NCI-H2196 treated with DMSO at 0.1 percent for 48 hours (cell line): ENCODE measurements at regions not wholly inside any gene's neighbourhood (a gene's known extent, or its start where the extent isn't known, plus 50 kb on each side); places are given as distances from the start of the nearest gene placed in this dataset.
"Not testable (repeated sequence)": the region's sequence is repeated elsewhere in the genome, so short reads cannot be mapped to it uniquely, and the experiment has no call there.

Experiments used
- DNase-seq: peaks from one replicate; lab custom pipeline; 2025; ENCODE audit not compliant: unreplicated experiment; lab: John Stamatoyannopoulos, UW

DNA sequence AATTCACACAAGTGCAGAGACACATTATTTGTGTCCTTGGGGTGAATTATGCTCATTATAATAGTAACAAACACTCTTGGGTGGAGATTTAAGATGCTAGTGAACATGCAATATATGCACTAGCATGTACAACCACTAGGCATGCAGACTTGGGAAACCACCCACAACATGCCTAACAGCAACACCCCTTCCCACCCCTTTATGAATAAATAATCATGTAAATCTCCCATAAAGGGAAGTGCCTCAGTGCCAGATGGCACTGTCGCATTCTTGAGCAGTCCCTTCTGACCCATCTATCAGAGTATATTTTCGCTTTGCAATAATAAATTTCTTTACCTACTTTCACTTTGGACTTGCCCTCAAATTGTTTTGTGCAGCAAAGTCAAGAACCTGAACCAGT, 1362.2 kb downstream of the OLFM4 start:
- DNase-seq = no peak

DNA sequence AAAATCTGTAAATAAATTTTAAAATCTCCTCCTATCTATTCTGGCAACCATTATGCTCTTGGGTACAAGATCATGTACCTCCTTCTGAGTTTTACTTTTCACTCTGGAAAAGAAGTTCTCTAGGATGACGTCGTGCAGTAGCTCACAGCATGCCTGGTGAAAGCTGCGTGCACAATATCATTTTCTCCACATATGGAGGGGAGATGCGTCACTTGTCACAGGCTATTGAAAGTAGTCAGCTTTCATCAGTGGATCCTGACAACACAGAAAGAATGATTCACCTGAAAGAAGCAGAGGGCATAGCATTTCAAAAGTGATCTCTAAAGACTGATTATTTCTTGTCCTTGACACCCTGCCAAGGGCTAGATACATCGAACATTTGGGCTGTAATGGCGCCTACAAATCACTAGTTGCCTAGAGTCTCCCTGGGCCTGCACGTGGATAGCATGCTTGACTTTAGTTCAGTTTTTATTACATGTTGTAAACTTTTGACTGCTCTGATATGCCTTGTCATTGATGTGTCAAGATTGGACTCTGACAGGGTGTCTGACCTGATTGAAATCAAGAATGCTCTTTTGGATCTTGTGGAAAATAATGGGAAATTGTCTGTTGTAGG, 1365.6 kb downstream of the OLFM4 start:
- no peak for DNase-seq

DNA sequence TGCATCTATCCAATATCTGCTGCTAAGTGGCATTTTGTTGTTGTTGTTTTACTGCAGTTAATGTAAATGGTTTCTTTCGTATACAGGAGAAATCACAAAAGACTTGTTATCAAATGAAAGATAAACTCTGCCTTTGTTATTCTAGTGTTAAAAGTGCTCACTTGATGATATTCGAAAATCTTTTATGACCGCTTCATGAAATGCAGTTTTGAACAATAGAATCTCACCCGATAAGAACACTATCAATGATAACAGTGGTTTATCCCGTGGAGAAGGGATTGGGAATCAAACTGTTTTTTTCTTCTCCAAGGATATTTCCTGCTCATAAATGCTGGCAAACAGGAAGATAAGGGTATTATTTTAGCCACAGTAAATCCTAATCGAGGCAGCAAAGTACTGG, 1366.3 kb downstream of the OLFM4 start:
- DNase-seq = no peak

DNA sequence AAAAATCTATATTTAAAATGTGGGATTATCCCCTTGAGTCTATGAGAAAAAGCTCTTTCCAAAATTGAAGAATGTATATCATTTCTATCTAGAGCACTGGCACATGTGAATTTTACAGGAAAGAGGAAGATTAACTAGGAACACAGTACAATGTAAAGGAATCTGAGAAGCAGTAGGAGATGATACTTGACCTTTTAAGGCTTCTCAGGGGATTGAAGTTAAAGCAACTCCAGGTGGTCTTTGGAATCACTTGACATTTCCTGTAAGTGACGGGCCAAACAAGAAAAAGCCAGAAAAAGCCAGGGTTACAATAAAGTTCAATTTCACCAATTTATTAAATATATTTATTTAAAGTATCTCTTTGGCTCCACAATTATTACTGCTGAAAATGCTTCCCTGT, 1373.9 kb downstream of the OLFM4 start:
- DNase-seq = no peak

DNA sequence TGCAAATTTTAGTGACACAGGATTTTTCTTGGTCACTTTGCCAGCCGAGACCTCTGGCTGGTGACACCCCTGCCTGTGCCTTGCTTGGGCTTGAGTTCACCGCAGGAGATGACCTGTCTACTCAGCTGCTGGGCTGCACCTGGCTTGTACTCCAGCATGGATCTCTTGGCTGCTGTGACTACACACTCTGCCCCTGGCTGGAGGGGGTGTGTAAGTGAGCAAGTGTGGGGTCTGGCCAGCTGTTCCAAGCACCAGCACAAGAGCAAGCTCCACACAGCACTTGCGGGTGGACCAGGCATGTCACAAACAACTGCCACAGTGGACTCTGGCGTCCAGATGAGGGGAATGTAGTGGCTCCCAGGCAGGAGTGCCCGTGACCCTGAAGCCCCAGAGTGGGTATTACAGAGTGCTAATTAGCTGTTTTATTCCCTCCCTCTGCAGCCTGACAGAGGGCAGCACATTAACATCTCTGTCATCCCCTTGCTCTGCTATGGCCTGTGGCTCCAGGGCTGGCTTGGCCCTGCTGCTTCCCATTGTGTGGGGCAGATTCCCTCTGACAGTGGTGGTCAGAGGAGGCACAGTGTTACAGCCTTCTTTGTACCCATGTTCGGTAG, 1387.2 kb downstream of the OLFM4 start:
- no peak for DNase-seq

DNA sequence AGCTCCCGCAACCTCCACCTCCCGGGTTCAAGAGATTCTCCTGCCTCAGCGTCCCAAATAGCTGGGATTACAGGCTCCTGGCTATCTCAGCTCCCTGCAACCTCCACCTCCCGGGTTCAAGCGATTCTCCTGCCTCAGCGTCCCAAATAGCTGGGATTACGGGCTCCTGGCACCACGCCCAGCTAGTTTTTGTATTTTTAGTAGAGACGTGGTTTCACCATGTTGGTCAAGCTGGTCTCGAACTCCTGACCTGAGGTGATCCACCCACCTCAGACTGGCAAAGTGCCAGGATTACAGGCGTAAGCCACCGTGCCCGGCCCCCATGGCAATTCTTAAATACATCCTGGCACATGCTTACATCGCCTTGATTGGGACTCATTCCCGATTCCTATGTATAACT, 1394.3 kb downstream of the OLFM4 start:
- DNase-seq = not testable (repeated sequence)

DNA sequence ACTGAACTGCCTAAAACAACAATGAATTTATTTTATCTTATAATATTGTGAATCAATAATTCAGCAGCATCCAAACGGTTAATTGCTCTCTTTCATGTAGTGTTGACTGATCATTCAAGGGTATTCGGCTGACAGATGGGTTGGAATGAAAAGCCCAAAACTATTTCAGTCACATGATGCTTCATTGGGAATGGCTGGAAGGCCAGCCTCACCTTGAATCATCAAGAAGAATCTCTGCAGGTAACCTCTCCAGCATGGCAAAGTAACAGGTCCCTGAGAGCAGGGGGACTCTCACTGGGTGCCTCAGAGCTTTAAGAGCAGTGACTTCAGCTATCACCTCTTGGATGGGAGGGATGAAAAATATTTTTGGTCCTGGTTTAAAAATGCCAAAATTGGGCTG, 1395.7 kb downstream of the OLFM4 start:
- DNase-seq = no peak

GRCh38 chr13:54433493-54434206, 1405.0 kb downstream of the OLFM4 start:
- DNase-seq = no peak

DNA sequence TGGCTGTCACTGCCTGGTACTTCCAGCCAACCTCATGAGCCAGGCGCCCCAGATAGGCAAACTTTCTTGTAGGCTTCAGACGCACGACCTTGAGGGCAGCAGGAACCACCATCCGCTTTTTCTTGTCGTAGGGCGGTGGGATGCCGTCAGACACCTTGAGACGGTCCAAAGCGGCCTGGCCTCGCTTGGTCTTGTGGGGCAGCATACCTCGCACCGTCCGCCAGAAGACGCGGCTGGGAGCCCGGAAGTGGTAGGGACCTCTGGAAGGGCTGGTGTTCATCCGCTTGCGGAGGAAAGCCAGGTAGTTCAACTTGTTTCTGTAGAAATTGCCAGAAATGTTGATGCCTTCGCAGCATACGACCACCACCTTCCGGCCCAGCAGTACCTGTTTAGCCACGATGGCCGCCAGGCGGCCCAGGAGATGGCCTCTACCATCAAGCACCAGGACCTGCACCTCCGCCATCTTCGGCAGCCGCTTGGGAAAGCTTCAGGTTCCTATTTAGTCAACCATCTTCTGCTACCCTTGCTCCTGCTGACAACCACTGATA, 1412.3 kb downstream of the OLFM4 start:
- DNase-seq = not testable (repeated sequence)

GRCh38 chr13:54445453-54445852, 1416.8 kb downstream of the OLFM4 start:
- DNase-seq = no peak

GRCh38 chr13:54445865-54446264, 1417.3 kb downstream of the OLFM4 start:
- no peak for DNase-seq

- no peak for DNase-seq
Measured at GRCh38 chr13:54449922-54450321, 1421.3 kb downstream of the OLFM4 start.

DNA sequence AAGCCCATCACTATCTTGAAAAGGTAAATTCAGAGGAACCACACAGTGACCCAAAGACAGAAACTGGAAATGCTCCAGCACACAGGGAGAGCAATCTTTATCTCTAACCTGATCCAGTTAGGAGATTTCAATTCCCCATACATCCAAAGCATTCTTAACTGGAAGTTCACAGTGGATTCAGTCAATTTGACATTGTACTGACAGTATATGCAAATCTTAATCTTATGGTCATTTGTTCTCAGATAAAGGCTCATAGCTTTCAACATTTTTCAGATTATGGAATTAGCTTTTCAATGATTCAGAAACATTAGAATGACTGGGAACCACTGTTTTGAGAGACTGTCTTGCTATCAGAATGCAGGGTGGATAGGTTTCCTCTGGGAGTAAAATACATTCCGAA, 1455.6 kb downstream of the OLFM4 start:
- DNase-seq = no peak

DNA sequence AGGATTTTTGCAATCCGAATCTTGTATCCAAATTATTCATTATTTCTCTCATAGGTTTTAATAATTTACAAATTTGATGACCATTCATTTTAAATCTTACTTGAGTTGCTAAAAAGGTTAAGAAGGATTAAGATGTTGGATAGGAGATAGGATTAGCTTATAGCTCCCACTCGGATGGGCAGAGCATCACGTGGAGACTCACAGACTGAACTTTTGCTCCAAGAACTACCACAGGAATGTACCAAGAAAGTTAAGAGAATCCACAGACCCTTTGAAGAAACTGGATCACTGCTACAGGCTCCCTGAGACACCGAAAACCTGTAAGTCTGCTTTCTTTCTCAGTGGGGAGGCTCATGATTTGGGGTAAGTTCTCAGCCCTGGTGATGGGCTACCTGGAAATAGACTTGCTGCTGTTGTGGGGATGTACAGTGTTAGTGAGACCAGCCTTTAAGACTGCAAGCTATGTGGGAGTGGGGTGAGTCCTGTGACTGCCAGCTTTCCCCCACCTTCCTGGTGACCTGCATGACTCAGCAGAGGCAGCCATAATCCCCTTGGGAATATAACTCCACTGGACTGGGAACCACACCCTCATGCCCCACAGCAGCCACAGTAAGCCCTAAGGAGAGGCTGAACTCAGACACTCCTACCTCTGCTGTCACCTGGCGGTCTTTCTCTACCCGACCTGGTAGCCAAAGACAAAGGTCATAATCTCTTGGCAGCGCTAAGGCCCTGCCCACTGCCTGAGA, 1458.0 kb downstream of the OLFM4 start:
- DNase-seq = no peak

DNA sequence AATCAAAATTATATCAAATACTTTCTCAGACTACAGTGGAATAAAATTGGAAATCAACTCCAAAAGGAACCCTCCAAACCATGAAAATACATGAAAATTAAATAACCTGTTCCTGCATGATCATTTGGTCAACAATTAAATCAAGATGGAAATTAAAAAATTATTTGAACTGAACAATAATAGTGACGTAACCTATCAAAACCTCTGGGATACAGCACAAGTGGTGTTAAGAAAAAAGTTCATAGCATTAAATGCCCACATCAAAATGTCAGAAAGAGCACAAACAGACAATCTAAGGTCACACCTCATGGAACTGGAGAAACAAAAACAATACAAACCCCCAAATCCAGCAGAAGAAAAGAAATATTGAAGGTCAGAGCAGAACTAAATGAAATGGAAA, 1460.7 kb downstream of the OLFM4 start:
- no peak for DNase-seq

DNA sequence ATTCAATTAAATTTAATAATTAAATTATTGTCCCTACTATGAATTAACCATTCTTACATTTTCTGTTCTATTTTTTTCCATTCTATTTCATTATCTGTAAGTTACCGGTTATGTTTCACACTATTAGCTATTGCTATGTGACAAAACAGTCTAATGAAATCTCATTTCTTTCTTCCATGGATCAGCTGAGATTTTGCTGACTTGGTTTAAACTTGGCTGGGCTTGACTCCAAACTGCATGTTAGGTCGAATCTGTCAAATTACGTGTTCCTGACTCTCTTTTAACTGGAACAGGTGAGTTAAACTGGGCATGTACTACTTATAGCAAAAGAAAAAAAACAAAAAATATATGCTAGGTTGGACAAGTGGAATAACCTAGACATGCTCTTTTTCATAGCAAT, 1464.4 kb downstream of the OLFM4 start:
- DNase-seq = no peak

GRCh38 chr13:54511366-54511765, 1482.8 kb downstream of the OLFM4 start:
- no peak for DNase-seq

GRCh38 chr13:54513254-54513653, 1484.6 kb downstream of the OLFM4 start:
- DNase-seq = no peak

GRCh38 chr13:54536112-54536511, 1507.5 kb downstream of the OLFM4 start:
- no peak for DNase-seq

DNA sequence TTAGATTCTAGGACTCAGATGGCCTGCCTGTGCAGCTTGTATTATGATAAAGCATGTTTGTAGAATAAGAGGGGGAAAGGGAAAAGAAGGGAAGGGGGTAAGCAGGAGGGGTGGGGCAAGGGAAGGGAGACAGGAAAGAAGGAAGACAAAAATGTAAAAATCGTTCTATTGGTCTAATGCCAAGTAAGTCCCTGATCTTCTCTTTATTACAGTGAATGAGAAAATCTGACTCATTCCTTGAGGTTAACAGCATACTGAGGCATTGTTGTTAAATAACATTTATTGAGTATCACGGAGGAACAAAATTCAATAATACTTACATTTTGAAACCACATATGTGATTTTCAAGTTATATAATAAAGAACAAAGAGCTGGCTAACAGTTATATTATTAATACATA, 1534.7 kb downstream of the OLFM4 start:
- DNase-seq = no peak

- DNase-seq = not testable (repeated sequence)
Measured at GRCh38 chr13:54572037-54572436, 1543.4 kb downstream of the OLFM4 start.

- DNase-seq = no peak
Measured at GRCh38 chr13:54573186-54573585, 1544.6 kb downstream of the OLFM4 start.
